MM.1S (cell line): ENCODE measurements at regions not wholly inside any gene's neighbourhood (a gene's known extent, or its start where the extent isn't known, plus 50 kb on each side); places are given as distances from the start of the nearest gene placed in this dataset.

Experiments
- DNase-seq: peaks from one replicate; pipeline ENCODE4 v3.0.0-alpha.2; 2015
- H2AFZ ChIP-seq: fragments of 300-600 bp; sonication (generic); 2 replicates; pipeline ENCODE4 v1.6.0; 2016; ENCODE audit warnings: antibody characterized with exemption, low read length
- H3F3A ChIP-seq: fragments of 300-600 bp; sonication (generic); 2 replicates; pipeline ENCODE4 v1.6.1; 2016; ENCODE audit warnings: mild to moderate bottlenecking, antibody characterized with exemption, low read length, moderate library complexity, mixed read lengths; ENCODE audit not compliant: insufficient read depth
- H3K27ac ChIP-seq: fragments of 300-600 bp; sonication (generic); 2 replicates; pipeline ENCODE4 v1.5.1; 2016; ENCODE audit warnings: mild to moderate bottlenecking, low read length
- H3K27me3 ChIP-seq: fragments of 300-600 bp; sonication (generic); replicated peaks from 2 replicates; pipeline ENCODE4 v1.6.0; 2016; ENCODE audit warnings: low read length; ENCODE audit not compliant: insufficient read depth
- H3K36me3 ChIP-seq: fragments of 300-600 bp; sonication (generic); replicated peaks from 2 replicates; pipeline ENCODE4 v1.6.1; 2016; ENCODE audit warnings: mild to moderate bottlenecking, low read length, mixed read lengths; ENCODE audit not compliant: insufficient read depth
- H3K4me1 ChIP-seq: fragments of 300-600 bp; sonication (generic); 2 replicates; pipeline ENCODE4 v1.6.1; 2016; ENCODE audit warnings: low read length, mixed read lengths
- H3K4me2 ChIP-seq: fragments of 300-600 bp; sonication (generic); 2 replicates; pipeline ENCODE4 v1.6.0; 2016; ENCODE audit warnings: low read depth, low read length
- H3K4me3 ChIP-seq: fragments of 300-600 bp; sonication (generic); 2 replicates; pipeline ENCODE4 v1.5.1; 2016; ENCODE audit warnings: low read length, mixed read lengths
- H3K79me2 ChIP-seq: fragments of 300-600 bp; sonication (generic); 2 replicates; pipeline ENCODE4 v1.6.1; 2016; ENCODE audit warnings: mixed run types, low read length, mixed read lengths
- H3K9ac ChIP-seq: fragments of 300-600 bp; sonication (generic); 2 replicates; pipeline ENCODE4 v1.6.1; 2016; ENCODE audit warnings: low read length, mixed read lengths
- H3K9me2 ChIP-seq: fragments of 300-600 bp; sonication (generic); replicated peaks from 2 replicates; pipeline ENCODE4 v1.6.1; 2016; ENCODE audit warnings: mild to moderate bottlenecking, low read length, mixed read lengths; ENCODE audit not compliant: insufficient read depth
- H3K9me3 ChIP-seq: fragments of 300-600 bp; sonication (generic); replicated peaks from 2 replicates; pipeline ENCODE4 v1.6.1; 2016; ENCODE audit warnings: mild to moderate bottlenecking, low read length, mixed read lengths; ENCODE audit not compliant: insufficient read depth
- H4K20me1 ChIP-seq: fragments of 300-600 bp; sonication (generic); 2 replicates; pipeline ENCODE4 v1.6.1; 2016; ENCODE audit warnings: mild to moderate bottlenecking, low read length, moderate library complexity, mixed read lengths; ENCODE audit not compliant: insufficient read depth
- EZH2 ChIP-seq: fragments of 300-600 bp; sonication (generic); optimal IDR thresholded peaks from 2 replicates; pipeline ENCODE3; 2017; ENCODE audit warnings: low read depth, mild to moderate bottlenecking, antibody characterized with exemption, low read length, mixed read lengths
- EZH2phosphoT487 ChIP-seq: fragments of 300-600 bp; sonication (generic); IDR thresholded peaks from 2 replicates; pipeline ENCODE4 v1.6.1; 2018; ENCODE audit warnings: antibody characterized with exemption, low read length
- TF ChIP-seq, protein P1 (sequence below): fragments of 300-600 bp; sonication (generic); IDR thresholded peaks from 2 replicates; pipeline ENCODE4 v1.5.1; 2016; ENCODE audit warnings: antibody characterized with exemption, low read length, mixed read lengths

DNA sequence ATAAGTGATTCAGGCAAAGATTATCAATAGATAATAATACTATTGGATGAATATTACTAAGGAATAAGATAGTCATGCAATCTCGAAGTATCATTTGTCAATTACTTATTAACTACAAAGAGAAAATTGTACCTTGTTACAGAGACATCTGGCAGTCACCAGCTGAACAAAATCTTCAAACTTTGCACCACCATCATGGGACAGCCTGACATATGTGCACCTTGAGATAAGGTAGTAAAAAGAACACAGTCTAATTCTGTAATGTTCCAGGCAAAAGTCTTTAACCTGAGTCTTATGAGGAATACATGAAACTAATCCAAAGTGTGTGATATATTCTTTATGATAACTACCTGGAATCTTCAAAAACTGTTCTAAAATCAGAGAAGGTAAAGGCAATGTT is 423.0 kb upstream of the ZNF608 start:
- H3K27ac ChIP-seq, result no peak overlapping the region
- no peak for DNase-seq
- no peaks in the 10 kb centered on the region for H3K4me1 ChIP-seq
- H2AFZ ChIP-seq, result no peak overlapping the region
- H3K4me3 ChIP-seq, result no peak overlapping the region
- no peaks in the 10 kb centered on the region for H3K36me3 ChIP-seq
- H3F3A ChIP-seq, result no peaks in the 10 kb centered on the region
- H3K9me3 ChIP-seq, result no peaks in the 10 kb centered on the region
- H3K27me3 ChIP-seq, result no peaks in the 10 kb centered on the region
- H3K9me2 ChIP-seq, result no peaks in the 10 kb centered on the region
- H3K4me2 ChIP-seq, result no peak overlapping the region
- TF ChIP-seq, protein P1, sequence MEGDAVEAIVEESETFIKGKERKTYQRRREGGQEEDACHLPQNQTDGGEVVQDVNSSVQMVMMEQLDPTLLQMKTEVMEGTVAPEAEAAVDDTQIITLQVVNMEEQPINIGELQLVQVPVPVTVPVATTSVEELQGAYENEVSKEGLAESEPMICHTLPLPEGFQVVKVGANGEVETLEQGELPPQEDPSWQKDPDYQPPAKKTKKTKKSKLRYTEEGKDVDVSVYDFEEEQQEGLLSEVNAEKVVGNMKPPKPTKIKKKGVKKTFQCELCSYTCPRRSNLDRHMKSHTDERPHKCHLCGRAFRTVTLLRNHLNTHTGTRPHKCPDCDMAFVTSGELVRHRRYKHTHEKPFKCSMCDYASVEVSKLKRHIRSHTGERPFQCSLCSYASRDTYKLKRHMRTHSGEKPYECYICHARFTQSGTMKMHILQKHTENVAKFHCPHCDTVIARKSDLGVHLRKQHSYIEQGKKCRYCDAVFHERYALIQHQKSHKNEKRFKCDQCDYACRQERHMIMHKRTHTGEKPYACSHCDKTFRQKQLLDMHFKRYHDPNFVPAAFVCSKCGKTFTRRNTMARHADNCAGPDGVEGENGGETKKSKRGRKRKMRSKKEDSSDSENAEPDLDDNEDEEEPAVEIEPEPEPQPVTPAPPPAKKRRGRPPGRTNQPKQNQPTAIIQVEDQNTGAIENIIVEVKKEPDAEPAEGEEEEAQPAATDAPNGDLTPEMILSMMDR, result no peak
- TF ChIP-seq EZH2phosphoT487 (no peak), EZH2 (no peak)
- H3K9ac ChIP-seq, result no peak overlapping the region
- no peaks in the 10 kb centered on the region for H4K20me1 ChIP-seq
- H3K79me2 ChIP-seq, result no peaks in the 10 kb centered on the region

DNA sequence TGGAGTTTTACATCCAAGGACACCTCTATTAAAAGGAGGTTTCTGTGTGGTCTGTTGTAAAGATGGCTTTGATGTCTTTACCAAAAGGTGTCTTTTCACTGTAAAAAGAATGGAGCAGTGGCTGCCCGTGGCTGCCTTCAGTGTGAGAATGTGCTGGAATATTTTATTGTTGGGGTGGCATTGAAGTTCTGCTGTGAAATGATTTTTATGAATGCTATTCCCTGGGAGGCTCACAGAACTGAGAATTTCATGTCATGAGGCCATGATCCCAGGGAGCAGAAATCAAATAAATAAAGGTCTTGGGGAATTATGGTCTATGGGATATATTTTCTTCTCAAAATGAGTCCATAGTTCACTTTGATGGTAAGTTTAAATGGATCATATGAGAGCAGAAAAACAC is 425.2 kb upstream of the ZNF608 start:
- Histone ChIP-seq H3K36me3 (no peaks in the 10 kb centered on the region), H3K27ac (no peak overlapping the region), H3K4me2 (no peak overlapping the region), H2AFZ (no peak overlapping the region), H3K9me2 (no peaks in the 10 kb centered on the region), H3K27me3 (no peaks in the 10 kb centered on the region), H3K4me1 (no peaks in the 10 kb centered on the region), H3K79me2 (no peaks in the 10 kb centered on the region), H3K4me3 (no peak overlapping the region), H3K9me3 (no peaks in the 10 kb centered on the region), H3K9ac (no peak overlapping the region), H3F3A (no peaks in the 10 kb centered on the region), H4K20me1 (no peaks in the 10 kb centered on the region)
- DNase-seq, result no peak
- TF ChIP-seq, protein P1, result no peak
- TF ChIP-seq EZH2phosphoT487 (no peak), EZH2 (no peak)

DNA sequence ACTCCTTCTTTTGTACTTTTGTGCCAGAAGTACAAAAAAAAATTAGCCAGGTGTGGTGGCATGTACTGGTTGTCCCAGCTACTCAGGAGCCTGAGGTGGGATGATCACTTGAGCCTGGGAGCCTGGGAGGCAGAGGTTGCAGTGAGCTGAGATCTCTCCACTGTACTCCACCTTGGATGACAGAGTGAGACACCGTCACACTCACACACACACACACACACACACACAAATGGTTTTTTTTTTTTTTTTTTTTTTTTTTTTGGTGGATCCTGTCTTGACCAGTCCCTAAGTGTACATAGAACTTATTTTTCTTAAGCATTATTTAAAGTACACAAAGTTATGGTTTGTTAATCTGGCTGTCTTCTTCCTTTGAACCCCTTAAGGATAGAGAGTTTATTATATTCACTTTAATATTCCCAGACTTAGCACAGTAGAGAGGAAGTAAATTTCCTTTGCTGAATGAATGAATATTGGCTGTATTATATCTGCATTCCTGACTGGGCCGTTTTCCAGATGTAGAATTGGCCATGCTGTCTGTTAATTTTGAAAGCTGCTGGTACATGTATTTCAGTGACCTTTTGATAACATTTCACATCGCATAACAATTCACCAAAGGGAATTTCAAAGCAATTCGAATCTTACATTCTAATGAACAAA is 429.0 kb upstream of the ZNF608 start:
- Histone ChIP-seq H3K27me3 (no peaks in the 10 kb centered on the region), H3F3A (no peaks in the 10 kb centered on the region), H4K20me1 (no peaks in the 10 kb centered on the region), H3K79me2 (no peaks in the 10 kb centered on the region), H3K9me3 (no peaks in the 10 kb centered on the region), H3K4me2 (no peak overlapping the region), H3K9ac (no peak overlapping the region), H3K4me3 (no peak overlapping the region), H3K27ac (no peak overlapping the region), H3K4me1 (no peaks in the 10 kb centered on the region), H3K36me3 (no peaks in the 10 kb centered on the region), H3K9me2 (no peaks in the 10 kb centered on the region), H2AFZ (no peak overlapping the region)
- no peak for DNase-seq
- TF ChIP-seq EZH2phosphoT487, result no peak

DNA sequence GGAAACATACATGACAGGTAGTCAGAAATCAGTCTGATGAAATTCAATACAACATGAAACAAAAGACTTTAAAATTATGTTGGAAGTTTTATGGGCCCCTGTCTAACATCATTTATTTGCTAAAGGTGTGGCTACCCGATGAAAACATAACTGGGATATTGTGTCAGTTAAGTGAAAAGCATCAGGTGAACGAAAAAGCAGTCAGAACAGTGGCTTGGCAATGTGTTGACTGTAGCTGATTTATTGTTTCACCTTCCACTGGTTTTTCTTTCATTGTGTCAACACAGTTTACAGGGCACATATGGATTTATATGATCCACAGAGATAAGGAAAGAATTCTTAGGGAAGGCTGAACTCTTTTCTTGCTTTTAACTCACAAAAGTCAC is 429.6 kb upstream of the ZNF608 start:
- Histone ChIP-seq H4K20me1 (no peaks in the 10 kb centered on the region), H3K9ac (no peak overlapping the region), H3K4me3 (no peak overlapping the region), H3K4me1 (no peaks in the 10 kb centered on the region), H3F3A (no peaks in the 10 kb centered on the region), H3K27ac (no peak overlapping the region), H2AFZ (no peak overlapping the region), H3K36me3 (no peaks in the 10 kb centered on the region), H3K4me2 (no peak overlapping the region), H3K79me2 (no peaks in the 10 kb centered on the region), H3K27me3 (no peaks in the 10 kb centered on the region), H3K9me2 (no peaks in the 10 kb centered on the region), H3K9me3 (no peaks in the 10 kb centered on the region)
- DNase-seq, result no peak
- TF ChIP-seq EZH2phosphoT487, result no peak
